ENCODE measurements at regions not wholly inside any gene's neighbourhood (a gene's known extent, or its start where the extent isn't known, plus 50 kb on each side); places are given as distances from the start of the nearest gene placed in this dataset.

DNA sequence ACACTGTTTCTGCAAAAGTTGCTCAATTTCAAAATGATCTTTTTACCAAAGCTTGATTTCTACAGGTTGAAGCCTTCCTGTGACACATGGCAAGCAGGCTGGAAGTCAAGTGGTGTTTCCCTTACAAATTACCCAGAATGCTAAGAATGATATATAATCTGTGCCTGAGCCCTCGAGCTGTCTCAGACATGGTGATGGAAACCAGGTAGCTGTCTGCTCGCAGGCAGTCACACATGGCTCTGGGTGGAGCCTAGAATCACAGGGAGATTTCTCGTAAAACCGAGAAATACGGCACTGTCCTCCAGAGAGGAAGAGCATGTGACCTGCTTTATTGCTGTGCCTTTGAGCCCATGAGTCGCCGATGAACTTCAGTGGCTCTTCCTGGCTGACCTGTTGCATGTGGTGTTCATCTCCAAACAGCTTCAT, 392.9 kb downstream of the ZNF521 start:
- TF ChIP-seq CTCF (IDR thresholded peaks at IDR 0.05; ENCODE audit: insufficient read depth, low read depth, low read length) = no peak
- DNase-seq (ENCODE audit: low read depth) = peak; percentile 66
- H3K4me3 ChIP-seq (ENCODE audit: low read depth, low read length) = no peak overlapping the region

DNA sequence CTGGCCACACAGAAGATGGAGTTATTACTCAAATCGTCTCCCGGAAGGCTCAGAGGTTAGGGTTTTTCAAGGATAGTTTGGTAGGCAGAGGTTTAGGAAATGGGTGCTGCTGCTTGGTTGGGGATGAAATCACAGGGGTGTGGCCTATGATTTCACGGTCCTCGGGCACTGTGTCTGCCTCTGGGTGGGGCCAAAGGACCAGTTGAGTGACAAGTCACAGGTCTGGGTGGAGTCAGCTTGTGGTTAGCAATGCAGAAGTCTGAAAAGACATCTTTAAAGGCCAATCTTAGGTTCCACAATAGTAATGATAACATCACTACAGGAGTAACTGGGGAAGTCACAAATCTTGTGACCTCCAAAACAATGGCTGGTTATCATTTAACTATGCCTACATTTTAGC, 387.8 kb downstream of the ZNF521 start:
- DNase-seq (ENCODE audit: low read depth) = no peak
- TF ChIP-seq CTCF (IDR thresholded peaks at IDR 0.05; ENCODE audit: insufficient read depth, low read depth, low read length) = no peak
- H3K4me3 ChIP-seq (ENCODE audit: low read depth, low read length) = no peak overlapping the region

GRCh38 chr18:24968238-24968775, 383.7 kb downstream of the ZNF521 start:
- no peak overlapping the region for H3K4me3 ChIP-seq (ENCODE audit: low read depth, low read length)
- no peak for TF ChIP-seq CTCF (IDR thresholded peaks at IDR 0.05; ENCODE audit: insufficient read depth, low read depth, low read length)
- DNase-seq (ENCODE audit: low read depth) = no peak

DNA sequence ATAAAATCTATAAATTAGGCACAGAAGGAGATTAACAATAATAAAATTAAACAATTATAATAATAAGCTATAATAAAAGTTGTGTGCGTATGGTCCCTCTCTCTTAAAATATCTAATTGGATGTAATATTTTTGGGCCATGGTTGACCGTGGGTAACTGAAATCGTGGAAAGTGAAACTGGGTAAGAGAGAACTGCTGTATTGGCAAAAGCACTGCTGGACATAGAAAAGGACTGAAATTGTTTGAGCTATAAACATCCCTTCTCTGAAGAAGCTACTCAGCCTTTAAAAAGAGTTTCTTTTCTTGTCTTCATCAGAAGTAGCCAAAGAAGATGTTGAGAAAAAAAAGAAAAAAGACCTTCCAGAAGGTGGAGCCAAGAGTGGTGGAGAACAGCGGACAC, 379.4 kb downstream of the ZNF521 start:
- no peak for DNase-seq (ENCODE audit: low read depth)
- no peak overlapping the region for H3K4me3 ChIP-seq (ENCODE audit: low read depth, low read length)
- no peak for TF ChIP-seq CTCF (IDR thresholded peaks at IDR 0.05; ENCODE audit: insufficient read depth, low read depth, low read length)

DNA sequence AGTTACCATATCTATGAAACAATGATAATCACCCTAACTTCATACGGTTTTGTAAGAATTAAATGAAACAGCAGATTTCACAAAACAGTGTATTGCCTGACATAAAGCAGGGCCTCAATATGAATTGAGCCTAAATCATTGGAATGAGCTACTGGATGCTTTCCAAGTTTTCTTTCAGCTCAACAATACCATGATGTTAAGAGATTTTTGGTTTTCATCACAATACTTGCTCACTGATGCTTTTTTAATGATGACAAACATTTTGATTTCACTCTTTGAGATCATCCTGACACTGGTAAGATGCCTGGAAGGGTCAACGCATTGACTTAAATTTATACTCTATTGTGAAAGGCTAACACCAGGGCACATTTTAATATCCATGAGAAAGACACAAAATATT, 377.5 kb downstream of the ZNF521 start:
- H3K4me3 ChIP-seq (ENCODE audit: low read depth, low read length) = no peak overlapping the region
- TF ChIP-seq CTCF (IDR thresholded peaks at IDR 0.05; ENCODE audit: insufficient read depth, low read depth, low read length) = no peak
- DNase-seq (ENCODE audit: low read depth) = no peak

DNA sequence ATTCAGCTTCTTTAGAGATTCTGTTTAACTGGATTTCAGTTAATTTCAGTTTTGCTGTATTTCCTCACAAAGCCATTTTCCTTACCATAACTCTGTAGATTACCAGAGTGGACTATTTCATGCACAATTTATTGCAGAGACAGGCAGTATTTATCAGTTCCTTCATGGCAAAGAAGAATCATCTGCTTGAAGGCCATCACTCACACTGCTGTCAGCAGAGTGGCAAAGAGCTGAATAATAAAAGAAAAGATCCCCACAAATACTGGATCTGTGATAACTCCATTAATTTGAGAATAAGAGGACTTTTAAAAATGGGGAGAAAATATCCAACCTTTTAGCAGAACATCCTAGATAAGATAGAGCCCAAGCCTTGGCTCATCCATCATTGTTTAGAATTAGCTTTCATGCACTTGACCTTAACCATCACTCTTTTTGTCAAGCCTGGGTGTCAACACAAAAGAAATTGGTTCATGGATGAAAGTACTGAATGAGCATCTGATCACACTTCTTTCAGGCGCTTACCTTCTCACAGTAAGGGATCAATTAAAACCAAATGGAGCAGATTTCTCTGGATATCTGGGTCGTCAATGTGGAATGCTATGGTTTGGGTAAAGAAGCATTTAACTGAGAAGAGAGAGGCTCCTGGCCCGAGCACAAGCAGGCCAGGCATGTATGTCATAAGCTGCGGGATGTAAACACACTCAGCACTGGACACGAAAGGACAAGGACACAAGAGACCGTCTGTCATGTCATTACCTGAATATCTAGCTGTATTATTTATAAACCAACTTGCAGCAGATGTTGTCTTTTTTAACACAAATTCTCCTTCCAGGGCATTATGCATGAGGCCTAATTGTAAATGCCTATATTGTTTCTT, 376.2 kb downstream of the ZNF521 start:
- H3K4me3 ChIP-seq (ENCODE audit: low read depth, low read length) = no peak overlapping the region
- TF ChIP-seq CTCF (IDR thresholded peaks at IDR 0.05; ENCODE audit: insufficient read depth, low read depth, low read length) = no peak
- DNase-seq (ENCODE audit: low read depth) = no peak

Measured in fibroblast of villous mesenchyme (primary cell).